Astrocyte (in vitro differentiated cells and primary cell): ENCODE measurements at regions not wholly inside any gene's neighbourhood (a gene's known extent, or its start where the extent isn't known, plus 50 kb on each side); places are given as distances from the start of the nearest gene placed in this dataset.

Experiments
- DNase-seq: peaks from one replicate; pipeline ENCODE4 v3.0.0-alpha.2; 2010; ENCODE audit warnings: low read depth
- FAIRE-seq: peaks from 2 replicates; lab custom pipeline; 2011; peaks lifted over from hg19 to GRCh38; lab: Jason Lieb, UNC
- H2AFZ ChIP-seq: 2 replicates; pipeline ENCODE4 v1.6.0; 2012; ENCODE audit warnings: low read depth, low read length, inconsistent platforms
- H3K27ac ChIP-seq: 2 replicates; pipeline ENCODE4 v1.5.1; 2011; ENCODE audit warnings: low read depth, low read length, inconsistent platforms
- H3K27me3 ChIP-seq: 2 replicates; pipeline ENCODE4 v1.6.0; 2011; ENCODE audit warnings: low read length, inconsistent platforms; ENCODE audit not compliant: insufficient read depth
- H3K36me3 ChIP-seq: 2 replicates; pipeline ENCODE4 v1.5.1; 2011; ENCODE audit warnings: low read length, inconsistent platforms; ENCODE audit not compliant: insufficient read depth
- H3K4me1 ChIP-seq: 2 replicates; pipeline ENCODE4 v1.5.1; 2011; ENCODE audit warnings: low read length, inconsistent platforms; ENCODE audit not compliant: insufficient read depth
- H3K4me2 ChIP-seq: 2 replicates; pipeline ENCODE4 v1.6.0; 2012; ENCODE audit warnings: low read length, inconsistent platforms
- H3K4me3 ChIP-seq: 2 replicates; pipeline ENCODE4 v1.5.1; 2011; ENCODE audit warnings: low read depth, mild to moderate bottlenecking, low read length, inconsistent platforms; ENCODE audit not compliant: insufficient read depth
- H3K79me2 ChIP-seq: 2 replicates; pipeline ENCODE4 v1.6.0; 2012; ENCODE audit warnings: mild to moderate bottlenecking, low read length, inconsistent platforms; ENCODE audit not compliant: insufficient read depth
- H3K9ac ChIP-seq: 2 replicates; pipeline ENCODE4 v1.6.0; 2012; ENCODE audit warnings: mild to moderate bottlenecking, low read length, inconsistent platforms
- H3K9me3 ChIP-seq: 2 replicates; pipeline ENCODE4 v1.5.1; 2012; ENCODE audit warnings: low read depth, mild to moderate bottlenecking, low read length, inconsistent platforms; ENCODE audit not compliant: insufficient read depth
- H4K20me1 ChIP-seq: 2 replicates; pipeline ENCODE4 v1.6.0; 2012; ENCODE audit warnings: low read length, inconsistent platforms; ENCODE audit not compliant: insufficient read depth
- H3K27ac Mint-ChIP-seq: one replicate; pipeline ENCODE4 v1.8.0; 2021; ENCODE audit warnings: mild to moderate bottlenecking, mixed read lengths; ENCODE audit not compliant: unreplicated experiment
- H3K27me3 Mint-ChIP-seq: one replicate; pipeline ENCODE4 v1.8.0; 2021; ENCODE audit warnings: low read depth, mixed read lengths; ENCODE audit not compliant: unreplicated experiment
- H3K36me3 Mint-ChIP-seq: one replicate; pipeline ENCODE4 v1.8.0; 2021; ENCODE audit warnings: low read depth, mixed read lengths; ENCODE audit not compliant: unreplicated experiment
- H3K4me1 Mint-ChIP-seq: one replicate; pipeline ENCODE4 v1.8.0; 2021; ENCODE audit warnings: low read depth, mixed read lengths; ENCODE audit not compliant: unreplicated experiment
- H3K4me3 Mint-ChIP-seq: one replicate; pipeline ENCODE4 v1.8.0; 2021; ENCODE audit warnings: mild to moderate bottlenecking, moderate library complexity, mixed read lengths; ENCODE audit not compliant: unreplicated experiment
- H3K9me3 Mint-ChIP-seq: one replicate; pipeline ENCODE4 v1.8.0; 2021; ENCODE audit warnings: mild to moderate bottlenecking, mixed read lengths; ENCODE audit not compliant: unreplicated experiment
- CTCF ChIP-seq: IDR thresholded peaks from 2 replicates; pipeline ENCODE4 v1.5.1; 2011; ENCODE audit warnings: low read depth, mild to moderate bottlenecking, inconsistent platforms, low read length, moderate library complexity; ENCODE audit not compliant: insufficient read depth
- EZH2 ChIP-seq: IDR thresholded peaks from 2 replicates; pipeline ENCODE4 v1.6.1; 2012; ENCODE audit warnings: mild to moderate bottlenecking, low read length, inconsistent platforms; ENCODE audit not compliant: insufficient read depth

DNA sequence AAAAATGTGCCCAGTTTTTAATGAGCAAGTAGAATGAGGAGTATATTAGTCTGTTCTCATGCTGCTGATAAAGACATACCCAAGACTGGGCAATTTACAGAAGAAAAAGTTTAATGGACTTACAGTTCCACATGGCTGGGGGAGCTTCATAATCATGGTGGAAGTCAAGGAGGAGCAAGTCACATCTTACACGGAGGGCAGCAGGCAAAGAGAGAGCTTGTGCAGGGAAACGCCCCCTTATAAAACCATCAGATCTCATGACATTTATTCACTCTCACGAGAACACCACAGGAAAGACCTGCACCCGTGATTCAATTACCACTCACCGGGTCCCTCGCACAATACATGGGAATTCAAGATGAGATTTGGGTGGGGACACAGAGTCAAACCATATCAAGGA lies 111.7 kb upstream of the CNTN6 start:
- Mint-ChIP-seq H3K4me1 (no peaks in the 10 kb centered on the region), H3K36me3 (no peaks in the 10 kb centered on the region), H3K9me3 (peaks cover 4% of the 10 kb centered on the region), H3K27me3 (no peaks in the 10 kb centered on the region), H3K4me3 (no peak overlapping the region), H3K27ac (no peak overlapping the region)
- FAIRE-seq (no peak), DNase-seq (no peak)
- no peaks in the 10 kb centered on the region for H3K4me1 ChIP-seq
- H3K9ac ChIP-seq = no peak overlapping the region
- TF ChIP-seq EZH2 (no peak), CTCF (no peak)
- H3K27me3 ChIP-seq = no peaks in the 10 kb centered on the region
- H3K36me3 ChIP-seq = no peaks in the 10 kb centered on the region
- no peaks in the 10 kb centered on the region for H3K79me2 ChIP-seq
- H4K20me1 ChIP-seq = no peaks in the 10 kb centered on the region
- H3K4me2 ChIP-seq = no peak overlapping the region
- no peak overlapping the region for H3K4me3 ChIP-seq
- H2AFZ ChIP-seq = no peak overlapping the region
- no peak overlapping the region for H3K27ac ChIP-seq
- H3K9me3 ChIP-seq = no peaks in the 10 kb centered on the region

- no peak overlapping the region for H3K4me3 ChIP-seq
- no peak overlapping the region for H3K9ac ChIP-seq
- DNase-seq = no peak
- no peaks in the 10 kb centered on the region for H4K20me1 ChIP-seq
- no peaks in the 10 kb centered on the region for H3K79me2 ChIP-seq
- Mint-ChIP-seq H3K36me3 (no peaks in the 10 kb centered on the region), H3K4me3 (no peak overlapping the region), H3K27ac (no peak overlapping the region), H3K9me3 (peaks cover 4% of the 10 kb centered on the region), H3K4me1 (no peaks in the 10 kb centered on the region), H3K27me3 (no peaks in the 10 kb centered on the region)
- TF ChIP-seq CTCF (no peak), EZH2 (no peak)
- no peak overlapping the region for H2AFZ ChIP-seq
- H3K9me3 ChIP-seq = peaks cover 6% of the 10 kb centered on the region
- no peak overlapping the region for H3K4me2 ChIP-seq
- no peak for FAIRE-seq
- H3K4me1 ChIP-seq = no peaks in the 10 kb centered on the region
- no peaks in the 10 kb centered on the region for H3K27me3 ChIP-seq
- no peaks in the 10 kb centered on the region for H3K36me3 ChIP-seq
- H3K27ac ChIP-seq = no peak overlapping the region
Measured at GRCh38 chr3:988785-989184, 104.0 kb upstream of the CNTN6 start.

GRCh38 chr3:992871-993270 lies 100.0 kb upstream of the CNTN6 start:
- Mint-ChIP-seq H3K4me1 (no peaks in the 10 kb centered on the region), H3K36me3 (no peaks in the 10 kb centered on the region), H3K27ac (no peak overlapping the region), H3K4me3 (no peak overlapping the region), H3K9me3 (no peaks in the 10 kb centered on the region), H3K27me3 (no peaks in the 10 kb centered on the region)
- Histone ChIP-seq H2AFZ (no peak overlapping the region), H3K9ac (no peak overlapping the region), H3K4me3 (no peak overlapping the region), H3K4me2 (no peak overlapping the region), H3K79me2 (no peaks in the 10 kb centered on the region), H4K20me1 (no peaks in the 10 kb centered on the region), H3K4me1 (no peaks in the 10 kb centered on the region), H3K27ac (no peak overlapping the region), H3K36me3 (no peaks in the 10 kb centered on the region), H3K27me3 (no peaks in the 10 kb centered on the region), H3K9me3 (peaks cover 6% of the 10 kb centered on the region)
- no peak for DNase-seq
- TF ChIP-seq EZH2 (no peak), CTCF (no peak)
- FAIRE-seq = no peak
